CD4-positive, CD25-positive, alpha-beta regulatory T cell (primary cell): ENCODE measurements at regions not wholly inside any gene's neighbourhood (a gene's known extent, or its start where the extent isn't known, plus 50 kb on each side); places are given as distances from the start of the nearest gene placed in this dataset.

Experiments used
- ATAC-seq, 2 donors: fragments of 150-1000 bp; cut with Tn5 transposase; one replicate each; pipeline ENCODE4 v1.10.0; 2021; ENCODE audit warnings: low read depth in 2 of 2, moderate number of reproducible peaks in 2 of 2, moderate library complexity in 1 of 2
- DNase-seq, 3 donors: peaks; one replicate each; pipeline versions ENCODE4 v3.0.0 to v3.0.0-alpha.2; 2012 to 2022; ENCODE audit warnings: mixed read lengths in 1 of 3
- H3K27ac ChIP-seq: one replicate; pipeline ENCODE4 v1.7.0; 2013; ENCODE audit warnings: mild to moderate bottlenecking, low read length; ENCODE audit not compliant: insufficient read depth, poor library complexity, severe bottlenecking
- H3K27me3 ChIP-seq: one replicate; pipeline ENCODE4 v1.7.0; 2013; ENCODE audit warnings: low read length; ENCODE audit not compliant: control insufficient read depth, insufficient read depth
- H3K36me3 ChIP-seq: one replicate; pipeline ENCODE4 v1.7.0; 2013; ENCODE audit warnings: mild to moderate bottlenecking, low read length, moderate library complexity; ENCODE audit not compliant: control insufficient read depth, insufficient read depth
- H3K4me1 ChIP-seq: 2 replicates; pipeline ENCODE4 v1.7.0; 2013; ENCODE audit warnings: mild to moderate bottlenecking, low read length; ENCODE audit not compliant: insufficient read depth, control insufficient read depth, poor library complexity, severe bottlenecking
- H3K4me3 ChIP-seq: one replicate; pipeline ENCODE4 v1.7.0; 2013; ENCODE audit warnings: low read depth, mild to moderate bottlenecking, low read length, moderate library complexity
- H3K9me3 ChIP-seq, 2 experiments: 1 replicate in 1 of 2; 2 replicates in 1 of 2; pipeline ENCODE4 v1.7.0; 2013; ENCODE audit warnings: low read length in 2 of 2, mild to moderate bottlenecking in 1 of 2, moderate library complexity in 1 of 2; ENCODE audit not compliant: control insufficient read depth in 2 of 2
- H3K27ac Mint-ChIP-seq, 3 donors: one replicate each; pipeline ENCODE4 v1.8.0; 2020 to 2022; ENCODE audit warnings: mild to moderate bottlenecking in 3 of 3, mixed read lengths in 3 of 3, moderate library complexity in 2 of 3
- H3K27me3 Mint-ChIP-seq: one replicate; pipeline ENCODE4 v1.8.0; 2022; ENCODE audit warnings: mild to moderate bottlenecking, mixed read lengths
- H3K36me3 Mint-ChIP-seq: one replicate; pipeline ENCODE4 v1.8.0; 2020; ENCODE audit warnings: mixed read lengths
- H3K4me1 Mint-ChIP-seq, 4 donors: one replicate each; pipeline ENCODE4 v1.8.0; 2020 to 2022; ENCODE audit warnings: mixed read lengths in 4 of 4, mild to moderate bottlenecking in 1 of 4
- H3K4me3 Mint-ChIP-seq, 4 donors: one replicate each; pipeline ENCODE4 v1.8.0; 2020 to 2022; ENCODE audit warnings: mild to moderate bottlenecking in 4 of 4, mixed read lengths in 4 of 4, moderate library complexity in 3 of 4
- H3K9me3 Mint-ChIP-seq, 7 donors: one replicate each; pipeline ENCODE4 v1.8.0; 2020 to 2022; ENCODE audit warnings: mixed read lengths in 7 of 7, mild to moderate bottlenecking in 3 of 7, moderate library complexity in 2 of 7

GRCh38 chr7:28879105-28879504 lies 79.0 kb downstream of the TRIL start:
- Histone ChIP-seq H3K36me3 (no peaks in the 10 kb centered on the region), H3K9me3 (no peaks in the 10 kb centered on the region), H3K27me3 (peaks cover 2% of the 10 kb centered on the region), H3K4me3 (no peak overlapping the region), H3K27ac (no peak overlapping the region), H3K4me1 (no peaks in the 10 kb centered on the region)
- Mint-ChIP-seq H3K4me3 (no peak overlapping the region), H3K36me3 (no peaks in the 10 kb centered on the region), H3K27me3 (peaks cover 13% of the 10 kb centered on the region), H3K4me1 (no peaks in the 10 kb centered on the region), H3K27ac (no peak overlapping the region), H3K9me3 (peaks cover 0 to 3% (median 0%) of the 10 kb centered on the region in 7 donors)
- no peak for DNase-seq
- ATAC-seq, result no peak

GRCh38 chr7:28878481-28878880 lies 79.6 kb downstream of the TRIL start:
- Mint-ChIP-seq H3K27me3 (peaks cover 10% of the 10 kb centered on the region), H3K36me3 (no peaks in the 10 kb centered on the region), H3K4me1 (no peaks in the 10 kb centered on the region), H3K9me3 (peaks cover 0 to 3% (median 0%) of the 10 kb centered on the region in 7 donors), H3K27ac (no peak overlapping the region), H3K4me3 (no peak overlapping the region)
- ATAC-seq, result no peak
- Histone ChIP-seq H3K4me1 (no peaks in the 10 kb centered on the region), H3K9me3 (no peaks in the 10 kb centered on the region), H3K27ac (no peak overlapping the region), H3K27me3 (no peaks in the 10 kb centered on the region), H3K4me3 (no peak overlapping the region), H3K36me3 (no peaks in the 10 kb centered on the region)
- no peak for DNase-seq
